T-helper 2 cell treated with Interferon-gamma antibody and Interleukin-4, amounts not matched to agents 5 μg/mL and 100 μg/mL, for 36 hours (primary cell): ENCODE measurements at regions not wholly inside any gene's neighbourhood (a gene's known extent, or its start where the extent isn't known, plus 50 kb on each side); places are given as distances from the start of the nearest gene placed in this dataset.

Experiments
- DNase-seq: peaks from one replicate; pipeline ENCODE4 v3.0.0; 2021; ENCODE audit warnings: low spot score
- H3K27ac Mint-ChIP-seq: one replicate; pipeline ENCODE4 v1.8.0; 2021; ENCODE audit warnings: mild to moderate bottlenecking, mixed read lengths
- H3K27me3 Mint-ChIP-seq: one replicate; pipeline ENCODE4 v1.8.0; 2021; ENCODE audit warnings: low read depth, mixed read lengths
- H3K36me3 Mint-ChIP-seq: one replicate; pipeline ENCODE4 v1.8.0; 2021; ENCODE audit warnings: low read depth, mixed read lengths
- H3K4me1 Mint-ChIP-seq: one replicate; pipeline ENCODE4 v1.8.0; 2021; ENCODE audit warnings: low read depth, mixed read lengths
- H3K4me3 Mint-ChIP-seq: one replicate; pipeline ENCODE4 v1.8.0; 2022; ENCODE audit warnings: mild to moderate bottlenecking, moderate library complexity, mixed read lengths
- H3K9me3 Mint-ChIP-seq: one replicate; pipeline ENCODE4 v1.8.0; 2021; ENCODE audit warnings: mixed read lengths

- Mint-ChIP-seq H3K27me3 (peaks cover 2% of the 10 kb centered on the region), H3K9me3 (peaks cover 12% of the 10 kb centered on the region), H3K36me3 (no peaks in the 10 kb centered on the region), H3K27ac (no peak overlapping the region), H3K4me1 (peaks cover 10% of the 10 kb centered on the region), H3K4me3 (no peak overlapping the region)
- no peak for DNase-seq
Observed at GRCh38 chr17:51372345-51373004, 112.1 kb downstream of the UTP18 start.

GRCh38 chr17:51373489-51374152 is 113.3 kb downstream of the UTP18 start:
- H3K9me3 Mint-ChIP-seq, result peaks cover 12% of the 10 kb centered on the region
- no peak overlapping the region for H3K27ac Mint-ChIP-seq
- H3K36me3 Mint-ChIP-seq, result no peaks in the 10 kb centered on the region
- H3K4me1 Mint-ChIP-seq, result peaks cover 10% of the 10 kb centered on the region
- H3K27me3 Mint-ChIP-seq, result peaks cover 2% of the 10 kb centered on the region
- H3K4me3 Mint-ChIP-seq, result no peak overlapping the region
- DNase-seq, result no peak

- Mint-ChIP-seq H3K9me3 (peaks cover 12% of the 10 kb centered on the region), H3K4me3 (no peak overlapping the region), H3K27ac (no peak overlapping the region), H3K4me1 (peaks cover 10% of the 10 kb centered on the region), H3K27me3 (peaks cover 2% of the 10 kb centered on the region), H3K36me3 (no peaks in the 10 kb centered on the region)
- DNase-seq, result no peak
Observed at GRCh38 chr17:51374209-51374608, 113.9 kb downstream of the UTP18 start.

- H3K27me3 Mint-ChIP-seq, result no peaks in the 10 kb centered on the region
- no peak overlapping the region for H3K4me3 Mint-ChIP-seq
- no peaks in the 10 kb centered on the region for H3K36me3 Mint-ChIP-seq
- no peak for DNase-seq
- peaks cover 10% of the 10 kb centered on the region for H3K4me1 Mint-ChIP-seq
- peaks cover 12% of the 10 kb centered on the region for H3K9me3 Mint-ChIP-seq
- no peak overlapping the region for H3K27ac Mint-ChIP-seq
Observed at GRCh38 chr17:51375771-51376170, 115.4 kb downstream of the UTP18 start.

GRCh38 chr17:51376739-51377138 is 116.4 kb downstream of the UTP18 start:
- peaks cover 10% of the 10 kb centered on the region for H3K9me3 Mint-ChIP-seq
- no peaks in the 10 kb centered on the region for H3K36me3 Mint-ChIP-seq
- H3K27ac Mint-ChIP-seq, result no peak overlapping the region
- H3K4me3 Mint-ChIP-seq, result no peak overlapping the region
- H3K27me3 Mint-ChIP-seq, result no peaks in the 10 kb centered on the region
- peaks cover 8% of the 10 kb centered on the region for H3K4me1 Mint-ChIP-seq
- no peak for DNase-seq

- Mint-ChIP-seq H3K27me3 (no peaks in the 10 kb centered on the region), H3K4me3 (no peak overlapping the region), H3K9me3 (no peaks in the 10 kb centered on the region), H3K27ac (no peak overlapping the region), H3K4me1 (no peaks in the 10 kb centered on the region), H3K36me3 (no peaks in the 10 kb centered on the region)
- DNase-seq, result no peak
Observed at GRCh38 chr17:51381262-51381661, 120.9 kb downstream of the UTP18 start.

- Mint-ChIP-seq H3K9me3 (no peaks in the 10 kb centered on the region), H3K36me3 (no peaks in the 10 kb centered on the region), H3K27me3 (no peaks in the 10 kb centered on the region), H3K4me3 (no peak overlapping the region), H3K27ac (no peak overlapping the region), H3K4me1 (no peaks in the 10 kb centered on the region)
- DNase-seq, result no peak
Observed at GRCh38 chr17:51385208-51385607, 124.9 kb downstream of the UTP18 start.

GRCh38 chr17:51387582-51387981 is 127.2 kb downstream of the UTP18 start:
- DNase-seq, result no peak
- Mint-ChIP-seq H3K27me3 (no peaks in the 10 kb centered on the region), H3K4me3 (no peak overlapping the region), H3K9me3 (no peaks in the 10 kb centered on the region), H3K27ac (no peak overlapping the region), H3K36me3 (no peaks in the 10 kb centered on the region), H3K4me1 (no peaks in the 10 kb centered on the region)

- no peaks in the 10 kb centered on the region for H3K36me3 Mint-ChIP-seq
Observed at GRCh38 chr17:51387986-51388385, 127.6 kb downstream of the UTP18 start.

GRCh38 chr17:51389875-51390274 is 129.5 kb downstream of the UTP18 start:
- DNase-seq, result no peak
- Mint-ChIP-seq H3K4me1 (no peaks in the 10 kb centered on the region), H3K27me3 (no peaks in the 10 kb centered on the region), H3K4me3 (no peak overlapping the region), H3K9me3 (no peaks in the 10 kb centered on the region), H3K36me3 (no peaks in the 10 kb centered on the region), H3K27ac (no peak overlapping the region)

More at GRCh38 chr17:51387986-51388385, 127.6 kb downstream of the UTP18 start:
- DNase-seq, result no peak
- Mint-ChIP-seq H3K27ac (no peak overlapping the region), H3K4me3 (no peak overlapping the region), H3K4me1 (no peaks in the 10 kb centered on the region), H3K9me3 (no peaks in the 10 kb centered on the region), H3K27me3 (no peaks in the 10 kb centered on the region)

GRCh38 chr17:51391982-51392654 is 131.8 kb downstream of the UTP18 start:
- no peak overlapping the region for H3K27ac Mint-ChIP-seq
- H3K9me3 Mint-ChIP-seq, result no peaks in the 10 kb centered on the region
- H3K36me3 Mint-ChIP-seq, result no peaks in the 10 kb centered on the region
- no peak overlapping the region for H3K4me3 Mint-ChIP-seq
- H3K4me1 Mint-ChIP-seq, result no peaks in the 10 kb centered on the region
- DNase-seq, result no peak
- H3K27me3 Mint-ChIP-seq, result no peaks in the 10 kb centered on the region

GRCh38 chr17:51395621-51396020 is 135.3 kb downstream of the UTP18 start:
- Mint-ChIP-seq H3K27ac (no peak overlapping the region), H3K4me3 (no peak overlapping the region), H3K4me1 (no peaks in the 10 kb centered on the region), H3K27me3 (no peaks in the 10 kb centered on the region), H3K9me3 (no peaks in the 10 kb centered on the region), H3K36me3 (no peaks in the 10 kb centered on the region)
- DNase-seq, result no peak

- H3K9me3 Mint-ChIP-seq, result no peaks in the 10 kb centered on the region
- no peaks in the 10 kb centered on the region for H3K36me3 Mint-ChIP-seq
- no peak for DNase-seq
- H3K27ac Mint-ChIP-seq, result no peak overlapping the region
- peaks cover 2% of the 10 kb centered on the region for H3K27me3 Mint-ChIP-seq
- H3K4me3 Mint-ChIP-seq, result no peak overlapping the region
- H3K4me1 Mint-ChIP-seq, result no peaks in the 10 kb centered on the region
Observed at GRCh38 chr17:51397361-51398127, 137.2 kb downstream of the UTP18 start.

GRCh38 chr17:51398128-51398525 is 137.8 kb downstream of the UTP18 start:
- H3K9me3 Mint-ChIP-seq, result no peaks in the 10 kb centered on the region
- H3K27me3 Mint-ChIP-seq, result peaks cover 2% of the 10 kb centered on the region
- no peak for DNase-seq
- no peaks in the 10 kb centered on the region for H3K36me3 Mint-ChIP-seq
- no peak overlapping the region for H3K4me3 Mint-ChIP-seq
- H3K27ac Mint-ChIP-seq, result no peak overlapping the region
- no peaks in the 10 kb centered on the region for H3K4me1 Mint-ChIP-seq
